Epithelial cell of esophagus (primary cell): ENCODE measurements at regions not wholly inside any gene's neighbourhood (a gene's known extent, or its start where the extent isn't known, plus 50 kb on each side); places are given as distances from the start of the nearest gene placed in this dataset.
"Not testable (repeated sequence)": the region's sequence is repeated elsewhere in the genome, so short reads cannot be mapped to it uniquely, and the experiment has no call there.

Experiments used
- DNase-seq: peaks from one replicate; pipeline ENCODE4 v3.0.0; 2010; ENCODE audit warnings: low read depth
- H3K4me3 ChIP-seq: 2 replicates; pipeline ENCODE4 v1.5.1; 2011; ENCODE audit warnings: mild to moderate bottlenecking, low read length, control low read depth
- TF ChIP-seq, protein P1 (sequence below): IDR thresholded peaks from 2 replicates; pipeline ENCODE4 v1.5.1; 2011; ENCODE audit warnings: low read depth, mild to moderate bottlenecking, low read length, control low read depth, inconsistent platforms; ENCODE audit not compliant: insufficient read depth; ENCODE audit errors: missing control alignments

DNA sequence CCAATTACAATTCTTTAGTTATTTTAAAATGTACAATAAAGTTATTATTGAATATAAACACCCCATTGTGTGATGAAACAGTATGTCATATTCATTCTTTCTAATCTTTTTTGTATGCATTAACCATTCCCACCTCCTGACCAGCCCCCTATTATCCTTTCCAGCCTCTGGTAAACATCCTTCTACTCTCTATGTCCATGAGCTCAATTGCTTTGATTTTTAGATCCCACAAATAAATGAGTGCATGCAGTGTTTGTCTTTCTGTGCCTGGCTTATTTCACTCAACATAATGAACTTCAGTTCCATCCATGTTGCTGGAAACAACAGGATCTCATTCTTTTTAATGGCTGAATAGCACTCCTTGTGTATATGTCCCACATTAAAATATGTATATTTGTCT is 1858.9 kb upstream of the C9orf72 start:
- no peak overlapping the region for H3K4me3 ChIP-seq
- TF ChIP-seq, protein P1, sequence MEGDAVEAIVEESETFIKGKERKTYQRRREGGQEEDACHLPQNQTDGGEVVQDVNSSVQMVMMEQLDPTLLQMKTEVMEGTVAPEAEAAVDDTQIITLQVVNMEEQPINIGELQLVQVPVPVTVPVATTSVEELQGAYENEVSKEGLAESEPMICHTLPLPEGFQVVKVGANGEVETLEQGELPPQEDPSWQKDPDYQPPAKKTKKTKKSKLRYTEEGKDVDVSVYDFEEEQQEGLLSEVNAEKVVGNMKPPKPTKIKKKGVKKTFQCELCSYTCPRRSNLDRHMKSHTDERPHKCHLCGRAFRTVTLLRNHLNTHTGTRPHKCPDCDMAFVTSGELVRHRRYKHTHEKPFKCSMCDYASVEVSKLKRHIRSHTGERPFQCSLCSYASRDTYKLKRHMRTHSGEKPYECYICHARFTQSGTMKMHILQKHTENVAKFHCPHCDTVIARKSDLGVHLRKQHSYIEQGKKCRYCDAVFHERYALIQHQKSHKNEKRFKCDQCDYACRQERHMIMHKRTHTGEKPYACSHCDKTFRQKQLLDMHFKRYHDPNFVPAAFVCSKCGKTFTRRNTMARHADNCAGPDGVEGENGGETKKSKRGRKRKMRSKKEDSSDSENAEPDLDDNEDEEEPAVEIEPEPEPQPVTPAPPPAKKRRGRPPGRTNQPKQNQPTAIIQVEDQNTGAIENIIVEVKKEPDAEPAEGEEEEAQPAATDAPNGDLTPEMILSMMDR = no peak
- no peak for DNase-seq

DNA sequence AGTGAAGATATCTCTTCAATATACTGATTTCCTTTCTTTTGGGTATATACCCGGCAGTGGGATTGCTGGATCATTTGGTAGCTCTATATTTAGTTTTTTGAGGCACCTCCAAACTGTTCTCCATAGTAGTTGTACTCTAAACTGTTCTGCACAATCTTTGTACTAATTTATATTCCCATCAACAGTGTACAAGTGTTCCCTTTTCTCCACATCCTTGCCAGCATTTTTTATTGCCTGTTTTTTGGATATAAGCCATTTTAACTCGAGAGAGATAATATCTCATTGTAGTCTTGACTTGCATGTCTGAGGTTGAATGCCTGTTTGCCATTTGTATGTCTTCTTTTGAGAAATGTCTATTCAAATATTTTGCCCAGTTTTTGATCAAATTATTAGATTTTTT is 1859.4 kb upstream of the C9orf72 start:
- not testable (repeated sequence) for DNase-seq, H3K4me3 ChIP-seq

DNA sequence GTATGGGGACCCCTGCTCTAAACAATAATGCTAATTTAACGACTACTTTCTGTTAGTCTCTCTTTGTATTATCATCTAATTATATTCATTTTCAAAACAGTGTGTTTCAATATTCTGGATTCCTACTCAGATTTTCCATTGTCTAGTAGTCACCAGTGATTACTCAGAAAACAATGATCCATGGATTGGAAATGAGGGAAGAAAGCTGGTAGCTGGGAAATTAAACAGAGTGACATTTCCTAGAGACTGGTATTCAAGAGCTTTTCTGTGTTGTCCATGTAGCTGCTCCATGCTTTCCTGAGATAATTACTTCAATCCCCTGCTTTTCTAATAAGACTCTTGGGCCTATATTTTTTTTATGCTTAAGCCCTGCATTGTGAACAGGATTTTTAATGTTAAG is 1862.1 kb upstream of the C9orf72 start:
- H3K4me3 ChIP-seq = no peak overlapping the region
- DNase-seq = no peak
- TF ChIP-seq, protein P1 = no peak

DNA sequence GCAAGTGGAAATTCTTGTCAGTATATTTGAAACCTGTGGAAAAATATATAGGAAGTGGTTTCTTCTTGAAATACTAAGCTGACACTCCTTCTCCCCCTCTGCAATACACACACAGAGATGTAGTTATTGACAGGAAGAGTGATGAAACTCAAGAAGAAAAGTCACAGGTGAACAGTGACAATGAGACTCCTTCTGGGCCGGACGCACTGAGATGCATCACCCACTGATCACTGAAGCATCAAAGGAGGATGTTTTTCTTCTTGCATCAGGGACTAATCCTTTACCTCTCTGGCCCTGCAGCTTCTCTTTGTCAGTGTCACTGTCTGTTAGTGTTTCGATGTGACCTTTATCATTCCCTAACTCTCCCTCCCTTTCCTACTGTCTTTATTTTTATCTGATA is 1864.2 kb upstream of the C9orf72 start:
- H3K4me3 ChIP-seq = no peak overlapping the region
- TF ChIP-seq, protein P1 = no peak
- no peak for DNase-seq

DNA sequence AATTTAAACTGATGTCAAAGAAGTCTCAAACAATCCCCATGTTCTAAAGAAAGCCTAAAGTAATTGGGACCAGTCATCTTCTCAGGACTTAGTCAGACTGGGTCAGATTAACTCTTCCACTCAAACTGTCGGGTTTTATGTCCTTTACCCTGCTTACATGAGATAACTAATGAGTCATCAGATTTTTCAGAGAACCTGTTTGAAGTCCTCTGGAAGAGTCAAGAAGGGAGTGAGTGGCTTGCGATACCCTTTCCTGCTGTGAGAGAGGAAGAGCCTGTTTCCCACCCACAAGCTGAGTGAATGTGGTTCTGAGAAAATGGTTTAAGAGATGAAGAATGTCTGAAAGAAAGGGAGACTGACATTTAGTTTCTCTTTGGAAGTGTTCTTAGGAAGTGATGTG is 1866.7 kb upstream of the C9orf72 start:
- TF ChIP-seq, protein P1 = no peak
- DNase-seq = peak; percentile 58
- H3K4me3 ChIP-seq = no peak overlapping the region

DNA sequence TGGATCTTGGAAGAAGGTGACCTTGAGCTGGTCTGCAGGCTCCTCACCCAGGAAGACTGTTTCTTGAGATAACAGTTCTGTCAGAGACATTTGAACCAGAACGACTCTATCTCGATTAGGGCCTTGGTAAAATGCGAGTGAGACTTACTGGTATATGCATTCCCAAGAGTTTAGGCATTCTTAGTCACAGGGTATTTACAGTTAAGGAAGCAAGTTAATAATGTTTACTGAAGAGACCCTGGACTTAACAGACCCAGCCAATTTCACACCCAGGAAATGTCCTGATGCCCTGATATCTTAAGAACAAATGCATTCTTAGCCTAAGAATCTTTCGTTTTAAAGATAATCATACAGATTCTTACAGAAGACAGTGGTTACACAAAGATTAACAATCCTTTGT is 1867.2 kb upstream of the C9orf72 start:
- TF ChIP-seq, protein P1 = no peak
- DNase-seq = no peak
- H3K4me3 ChIP-seq = no peak overlapping the region

DNA sequence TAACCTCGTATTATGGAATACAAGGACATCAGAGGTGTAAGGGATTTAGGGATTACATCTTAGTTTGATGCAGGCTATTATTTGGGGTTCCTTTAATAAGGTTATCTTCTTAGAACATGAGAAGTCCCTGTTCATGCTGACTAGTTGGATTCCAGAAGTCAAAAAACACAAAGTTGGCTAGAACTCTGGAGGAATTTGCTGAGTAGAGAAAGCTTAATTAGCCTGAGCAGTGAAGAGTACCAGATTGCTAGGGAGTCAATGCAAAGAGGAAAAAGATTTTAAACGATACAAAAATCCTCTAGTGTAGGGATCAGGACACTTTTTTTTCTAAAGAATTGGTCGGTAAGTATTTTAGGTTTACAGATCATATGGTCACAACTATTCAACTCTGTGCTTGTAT is 1872.5 kb upstream of the C9orf72 start:
- H3K4me3 ChIP-seq = no peak overlapping the region
- TF ChIP-seq, protein P1 = no peak
- DNase-seq = no peak

DNA sequence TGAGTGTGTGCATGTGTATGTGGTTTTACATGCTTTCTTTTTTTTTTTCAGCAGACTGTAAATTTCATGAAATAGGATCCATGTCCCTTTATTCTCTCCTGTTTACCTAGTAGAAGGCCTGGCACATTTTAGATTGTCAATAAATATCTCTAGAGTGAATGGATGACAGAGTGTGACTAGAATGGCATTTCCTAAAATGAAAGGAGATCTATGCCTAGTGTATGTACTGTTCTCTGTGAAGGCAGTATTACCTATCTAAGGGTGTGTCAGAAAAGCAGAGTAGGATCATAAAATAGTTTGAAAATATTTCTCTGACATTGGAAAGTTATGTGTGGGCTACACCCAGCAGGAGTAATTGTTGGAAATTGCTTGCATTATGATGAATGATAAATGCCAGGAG is 1876.0 kb upstream of the C9orf72 start:
- no peak overlapping the region for H3K4me3 ChIP-seq
- no peak for DNase-seq
- TF ChIP-seq, protein P1 = no peak

DNA sequence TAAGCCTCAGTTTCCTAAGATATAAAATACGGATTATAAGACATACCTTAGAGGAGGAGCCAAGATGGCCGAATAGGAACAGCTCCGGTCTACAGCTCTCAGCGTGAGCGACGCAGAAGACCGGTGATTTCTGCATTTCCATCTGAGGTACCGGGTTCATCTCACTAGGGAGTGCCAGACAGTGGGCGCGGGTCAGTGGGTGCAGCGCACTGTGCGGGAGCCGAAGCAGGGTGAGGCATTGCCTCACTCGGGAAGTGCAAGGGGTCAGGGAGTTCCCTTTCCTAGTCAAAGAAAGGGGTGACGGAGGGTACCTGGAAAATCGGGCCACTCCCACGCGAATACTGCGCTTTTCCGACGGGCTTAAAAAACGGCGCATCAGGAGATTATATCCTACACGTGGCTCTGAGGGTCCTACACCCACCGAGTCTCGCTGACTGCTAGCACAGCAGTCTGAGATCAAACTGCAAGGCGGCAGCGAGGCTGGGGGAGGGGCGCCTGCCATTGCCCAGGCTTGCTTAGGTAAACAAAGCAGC is 1877.1 kb upstream of the C9orf72 start:
- DNase-seq, H3K4me3 ChIP-seq: not testable (repeated sequence)
